K562 (cell line): ENCODE measurements at regions not wholly inside any gene's neighbourhood (a gene's known extent, or its start where the extent isn't known, plus 50 kb on each side); places are given as distances from the start of the nearest gene placed in this dataset.

Source experiments
- ATAC-seq: fragments of 200-7000 bp; cut with Tn5 transposase; 3 replicates; pipeline ENCODE4 v1.9.1; 2020; ENCODE audit warnings: moderate library complexity
- BruUV-seq: library from RNA; stranded (reverse); fragments of 400-500 nt; replicated peaks from 2 replicates; lab custom pipeline; 2021; lab: Mats Ljungman, UMichigan
- CTCF ChIA-PET: fragments of 300-600 bp; formaldehyde crosslinking; extraction: SDS; loops from one replicate; lab custom pipeline; 2021; ENCODE audit warnings: low intra/inter-chr PET ratio; lab: Yijun Ruan, JAX
- POLR2A ChIA-PET: fragments of 300-600, 350-650 bp; sonication (Branson Sonifier 250); formaldehyde crosslinking; extraction: SDS; loops from one replicate; lab custom pipeline; 2021; ENCODE audit warnings: antibody characterized with exemption, inconsistent platforms; lab: Yijun Ruan, JAX
- DNase-seq, 4 experiments: peaks; one replicate each; pipeline versions ENCODE4 v3.0.0 to v3.0.0-alpha.2; 2011 to 2018; ENCODE audit warnings: low spot score in 3 of 4, mixed read lengths in 3 of 4; ENCODE audit errors: extremely low read depth in 1 of 4
- FAIRE-seq: peaks from 2 replicates; lab custom pipeline; 2011; peaks lifted over from hg19 to GRCh38; lab: Jason Lieb, UNC
- H2AFZ ChIP-seq: 2 replicates; pipeline ENCODE4 v1.6.0; 2011; ENCODE audit warnings: low read depth, low read length, control low read depth, inconsistent platforms
- H3K27ac ChIP-seq: fragments of 200-600 bp; 3 replicates; pipeline ENCODE4 v1.8.0; 2011; ENCODE audit warnings: low read depth, mild to moderate bottlenecking, control low read depth, inconsistent platforms, low read length, moderate library complexity, mixed read lengths; ENCODE audit errors: extremely low read depth
- H3K27me3 ChIP-seq, 2 experiments: fragments of 300-600 bp in 1 of 2; 2 replicates in 1 of 2; 3 replicates in 1 of 2; pipeline versions ENCODE4 v1.6.0 to v1.8.0; 2011; ENCODE audit warnings: inconsistent platforms in 2 of 2, low read length in 2 of 2, mild to moderate bottlenecking in 1 of 2, mixed read lengths in 1 of 2, moderate library complexity in 1 of 2; ENCODE audit not compliant: control insufficient read depth in 2 of 2, insufficient read depth in 2 of 2
- H3K36me3 ChIP-seq: fragments of 300-600 bp; 3 replicates; pipeline ENCODE4 v1.8.0; 2011; ENCODE audit warnings: mild to moderate bottlenecking, low read length, inconsistent platforms; ENCODE audit not compliant: control insufficient read depth, insufficient read depth
- H3K4me1 ChIP-seq, 2 experiments: fragments of 200-600 bp in 1 of 2; replicated peaks in 1 of 2; 2 replicates in 1 of 2; 3 replicates in 1 of 2; pipeline versions ENCODE4 v1.5.1 to v1.8.0; 2011; ENCODE audit warnings: inconsistent platforms in 2 of 2, low read length in 2 of 2, mild to moderate bottlenecking in 1 of 2, mixed read lengths in 1 of 2, moderate library complexity in 1 of 2; ENCODE audit not compliant: control insufficient read depth in 2 of 2, insufficient read depth in 2 of 2
- H3K4me2 ChIP-seq: 2 replicates; pipeline ENCODE4 v1.6.1; 2011; ENCODE audit warnings: low read length, control low read depth, inconsistent platforms, mixed read lengths; ENCODE audit not compliant: insufficient read depth
- H3K4me3 ChIP-seq: fragments of 200-600 bp; sonication (generic), shearing (Covaris generic); 2 replicates; pipeline ENCODE4 v1.5.1; 2016; ENCODE audit warnings: control low read depth, inconsistent platforms
- H3K79me2 ChIP-seq: fragments of 200-600 bp; 3 replicates; pipeline ENCODE4 v1.8.0; 2011; ENCODE audit warnings: low read length, inconsistent platforms; ENCODE audit not compliant: control insufficient read depth, insufficient read depth
- H3K9ac ChIP-seq, 2 experiments: 2 replicates each; pipeline versions ENCODE4 v1.6.0 to v1.6.1; 2011; ENCODE audit warnings: low read depth in 2 of 2, low read length in 2 of 2, control low read depth in 1 of 2, inconsistent platforms in 1 of 2, mild to moderate bottlenecking in 1 of 2, mixed read lengths in 1 of 2; ENCODE audit not compliant: insufficient read depth in 1 of 2
- H3K9me1 ChIP-seq: one replicate; pipeline ENCODE4 v1.6.0; 2011; ENCODE audit warnings: inconsistent platforms, mild to moderate bottlenecking, low read length, moderate library complexity; ENCODE audit not compliant: control insufficient read depth, insufficient read depth
- H3K9me3 ChIP-seq: replicated peaks from 2 replicates; pipeline ENCODE4 v1.5.1; 2011; ENCODE audit warnings: low read depth, low read length, inconsistent platforms; ENCODE audit not compliant: control insufficient read depth, insufficient read depth
- H4K20me1 ChIP-seq: replicated peaks from 2 replicates; pipeline ENCODE4 v1.6.1; 2011; ENCODE audit warnings: low read length, inconsistent platforms, mixed read lengths; ENCODE audit not compliant: control insufficient read depth, insufficient read depth
- ARNT ChIP-seq, 2 experiments: fragments of 450-650 bp; IDR thresholded peaks; 2 replicates each; pipeline ENCODE4 v1.6.1; 2016; ENCODE audit warnings: mild to moderate bottlenecking in 1 of 2
- E2F3 ChIP-seq: fragments of 250-450 bp; sonication (Bioruptor Pico); IDR thresholded peaks from 2 replicates; pipeline ENCODE4 v1.4.0; 2020; ENCODE audit warnings: mild to moderate bottlenecking
- GATAD2A ChIP-seq: fragments of 450-650 bp; IDR thresholded peaks from 2 replicates; pipeline ENCODE4 v1.6.1; 2017
- KDM1A ChIP-seq, 2 experiments: fragments of 450-650 bp; IDR thresholded peaks; 2 replicates each; pipeline ENCODE4 v1.6.1; 2016; ENCODE audit warnings: mild to moderate bottlenecking in 2 of 2
- KDM4B ChIP-seq, 2 experiments: fragments of 450-650 bp in 1 of 2; sonication (generic) in 1 of 2; IDR thresholded peaks; 2 replicates each; pipeline ENCODE4 v1.6.1; 2016 to 2017; ENCODE audit warnings: borderline replicate concordance in 2 of 2, antibody characterized with exemption in 1 of 2, low read depth in 1 of 2, mild to moderate bottlenecking in 1 of 2
- KDM5B ChIP-seq: fragments of 200-600 bp; sonication (generic); IDR thresholded peaks from 2 replicates; pipeline ENCODE4 v1.6.1; 2012; ENCODE audit warnings: low read depth, mild to moderate bottlenecking, moderate library complexity, low read length, control low read depth, inconsistent platforms; ENCODE audit not compliant: insufficient replicate concordance
- MAZ ChIP-seq, 2 experiments: fragments of 450-650 bp in 1 of 2; sonication (generic) in 1 of 2; formaldehyde crosslinking; IDR thresholded peaks in 1 of 2; conservative IDR thresholded peaks in 1 of 2; 2 replicates each; pipeline versions ENCODE4 v1.4.0 to v1.5.0; 2020; ENCODE audit warnings: mild to moderate bottlenecking in 1 of 2, missing genetic modification reagents in 1 of 2
- MEIS2 ChIP-seq: fragments of 450-650 bp; IDR thresholded peaks from 2 replicates; pipeline ENCODE4 v1.6.1; 2014; ENCODE audit warnings: mild to moderate bottlenecking; ENCODE audit not compliant: partially characterized antibody
- NEUROD1 ChIP-seq: fragments of 150-350 bp; IDR thresholded peaks from 2 replicates; pipeline ENCODE4 v1.6.1; 2014; ENCODE audit warnings: borderline replicate concordance, low read length, low read depth; ENCODE audit not compliant: partially characterized antibody
- RBM34 ChIP-seq: fragments of 200-400 bp; formaldehyde crosslinking; IDR thresholded peaks from 2 replicates; pipeline ENCODE4 v1.6.1; 2018; ENCODE audit warnings: low read length, borderline replicate concordance; ENCODE audit not compliant: insufficient read depth
- SMC3 ChIP-seq: conservative IDR thresholded peaks from 2 replicates; pipeline ENCODE4 v1.6.1; 2011; ENCODE audit warnings: low read depth, low read length, improper control_type of control experiment; ENCODE audit not compliant: insufficient read depth
- SP2 ChIP-seq: IDR thresholded peaks from 2 replicates; pipeline ENCODE4 v1.6.1; 2011; ENCODE audit warnings: mild to moderate bottlenecking, low read depth, low read length, moderate library complexity; ENCODE audit not compliant: poor library complexity, severe bottlenecking; ENCODE audit errors: extremely low read depth
- SRSF7 ChIP-seq: fragments of 200-400 bp; formaldehyde crosslinking; optimal IDR thresholded peaks from 2 replicates; pipeline ENCODE3; 2017; ENCODE audit warnings: mild to moderate bottlenecking, low read depth, low read length
- U2AF2 ChIP-seq: fragments of 200-400 bp; formaldehyde crosslinking; optimal IDR thresholded peaks from 2 replicates; pipeline ENCODE3; 2017; ENCODE audit warnings: low read depth, mild to moderate bottlenecking, low read length
- ZFPM2 ChIP-seq: fragments of 250-450 bp; sonication (Bioruptor Pico); IDR thresholded peaks from 2 replicates; pipeline ENCODE4 v1.5.1; 2022; ENCODE audit warnings: mild to moderate bottlenecking
- ZNF217 ChIP-seq: sonication (generic); formaldehyde crosslinking; IDR thresholded peaks from 2 replicates; pipeline ENCODE4 v1.8.0; 2022; ENCODE audit warnings: mild to moderate bottlenecking, missing genetic modification reagents
- ZNF707 ChIP-seq: fragments of 250-450 bp; sonication (Bioruptor Pico); conservative IDR thresholded peaks from 2 replicates; pipeline ENCODE4 v1.8.0; 2022; ENCODE audit warnings: inconsistent platforms, mild to moderate bottlenecking, moderate library complexity
- WGBS: fragments of 100-300 bp; shearing (Covaris generic); methylation state at CpG from one replicate; pipeline ENCODE4 v1.1.6; 2016; ENCODE audit warnings: low coverage, mixed read lengths; ENCODE audit not compliant: insufficient coverage; ENCODE audit errors: missing lambda C conversion rate; 5-methylcytosine and 5-hydroxymethylcytosine counted together
- in situ Hi-C: fragments of 300-500 bp; cut with MboI; formaldehyde crosslinking; loops from 4 replicates; pipeline ENCODE4 v1.15.0; 2018; ENCODE audit warnings: inconsistent platforms, mixed read lengths
- intact Hi-C: fragments of 100-400 bp; cut with micrococcal nuclease; formaldehyde crosslinking; loops from 2 replicates; pipeline ENCODE4 v1.14.2; 2022
- TF ChIP-seq, protein P1 (sequence below): fragments of 450-650 bp; conservative IDR thresholded peaks from 2 replicates; pipeline ENCODE4 v1.6.1; 2016; ENCODE audit warnings: missing genetic modification characterization, low read depth, mild to moderate bottlenecking, missing compliant biosample characterization, moderate library complexity
- TF ChIP-seq, protein P2 (sequence below): fragments of 250-450 bp; sonication (Bioruptor Pico); IDR thresholded peaks from 2 replicates; pipeline ENCODE4 v1.8.0; 2022; ENCODE audit warnings: inconsistent platforms, mild to moderate bottlenecking, moderate library complexity, borderline replicate concordance
- TF ChIP-seq, protein P3 (sequence below): sonication (generic); formaldehyde crosslinking; IDR thresholded peaks from 2 replicates; pipeline ENCODE4 v1.5.0; 2020; ENCODE audit warnings: missing genetic modification reagents

DNA sequence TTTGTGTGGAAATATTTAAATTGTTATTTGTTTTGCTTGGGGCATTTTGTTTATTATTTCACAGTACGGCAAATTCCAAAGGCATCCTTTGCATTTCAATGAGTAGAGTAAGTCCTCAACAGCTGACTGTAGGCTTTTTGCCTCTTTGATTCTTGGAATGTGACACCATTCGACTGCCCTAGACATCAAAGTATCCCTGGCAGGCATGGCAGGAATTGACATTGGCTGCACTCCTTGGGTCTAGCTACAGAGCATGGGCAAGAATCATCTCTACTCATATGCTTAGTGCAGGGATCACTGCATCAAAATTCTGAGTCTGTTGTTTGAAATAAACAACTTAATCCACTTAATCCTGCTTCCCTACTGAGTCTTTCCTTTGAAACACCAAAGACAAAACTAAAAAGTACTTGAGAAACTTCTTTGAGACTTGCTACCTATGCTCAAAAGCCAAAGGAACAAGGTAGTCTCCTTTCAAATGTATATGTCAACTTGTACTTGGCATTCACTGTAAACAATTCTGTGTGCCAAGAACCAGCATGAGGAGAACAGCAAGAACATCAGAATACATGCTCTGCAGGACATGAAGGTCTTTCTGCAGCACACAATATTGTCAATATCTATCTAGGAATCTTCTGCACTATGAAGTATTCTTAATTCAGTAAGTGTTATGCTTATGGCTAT lies 1569.0 kb upstream of the FLRT2 start:
- intact Hi-C loops = no loop called here
- no peaks in the 10 kb centered on the region for H3K79me2 ChIP-seq
- WGBS = 7% methylated on average over 2 of the region's 2 CpGs
- no peak for ATAC-seq
- no peaks in the 10 kb centered on the region for H3K4me1 ChIP-seq
- CTCF ChIA-PET = no interaction called here
- no peaks in the 10 kb centered on the region for H3K27me3 ChIP-seq
- no peak overlapping the region for H3K4me3 ChIP-seq
- H3K36me3 ChIP-seq = no peaks in the 10 kb centered on the region
- H2AFZ ChIP-seq = no peak overlapping the region
- H3K9me1 ChIP-seq = no peaks in the 10 kb centered on the region
- in situ Hi-C loops = no loop called here
- no peak overlapping the region for H3K4me2 ChIP-seq
- no peak overlapping the region for H3K27ac ChIP-seq
- no TSS peak for BruUV-seq
- TF ChIP-seq ZFPM2 (no peak), SRSF7 (no peak), MAZ (CRISPR knock-in tag; conservative IDR thresholded peaks at IDR 0.05 in 1 of 2, IDR thresholded peaks at IDR 0.05 in 1 of 2) (no peak), RBM34 (no peak), NEUROD1 (no peak), MEIS2 (no peak), GATAD2A (no peak), KDM1A (IDR thresholded peaks at IDR 0.05) (no peak), ARNT (IDR thresholded peaks at IDR 0.05) (no peak), SMC3 (no peak), E2F3 (CRISPR knock-in tag) (no peak), KDM4B (IDR thresholded peaks at IDR 0.05; ENCODE audit: borderline replicate concordance in 2 of 2, low read depth in 1 of 2) (no peak), ZNF707 (CRISPR knock-in tag) (no peak), ZNF217 (no peak), KDM5B (no peak), U2AF2 (no peak), SP2 (no peak)
- TF ChIP-seq, protein P1, sequence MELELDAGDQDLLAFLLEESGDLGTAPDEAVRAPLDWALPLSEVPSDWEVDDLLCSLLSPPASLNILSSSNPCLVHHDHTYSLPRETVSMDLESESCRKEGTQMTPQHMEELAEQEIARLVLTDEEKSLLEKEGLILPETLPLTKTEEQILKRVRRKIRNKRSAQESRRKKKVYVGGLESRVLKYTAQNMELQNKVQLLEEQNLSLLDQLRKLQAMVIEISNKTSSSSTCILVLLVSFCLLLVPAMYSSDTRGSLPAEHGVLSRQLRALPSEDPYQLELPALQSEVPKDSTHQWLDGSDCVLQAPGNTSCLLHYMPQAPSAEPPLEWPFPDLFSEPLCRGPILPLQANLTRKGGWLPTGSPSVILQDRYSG = no peak
- TF ChIP-seq, protein P2, sequence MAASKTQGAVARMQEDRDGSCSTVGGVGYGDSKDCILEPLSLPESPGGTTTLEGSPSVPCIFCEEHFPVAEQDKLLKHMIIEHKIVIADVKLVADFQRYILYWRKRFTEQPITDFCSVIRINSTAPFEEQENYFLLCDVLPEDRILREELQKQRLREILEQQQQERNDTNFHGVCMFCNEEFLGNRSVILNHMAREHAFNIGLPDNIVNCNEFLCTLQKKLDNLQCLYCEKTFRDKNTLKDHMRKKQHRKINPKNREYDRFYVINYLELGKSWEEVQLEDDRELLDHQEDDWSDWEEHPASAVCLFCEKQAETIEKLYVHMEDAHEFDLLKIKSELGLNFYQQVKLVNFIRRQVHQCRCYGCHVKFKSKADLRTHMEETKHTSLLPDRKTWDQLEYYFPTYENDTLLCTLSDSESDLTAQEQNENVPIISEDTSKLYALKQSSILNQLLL (CRISPR knock-in tag) = no peak
- TF ChIP-seq, protein P3, sequence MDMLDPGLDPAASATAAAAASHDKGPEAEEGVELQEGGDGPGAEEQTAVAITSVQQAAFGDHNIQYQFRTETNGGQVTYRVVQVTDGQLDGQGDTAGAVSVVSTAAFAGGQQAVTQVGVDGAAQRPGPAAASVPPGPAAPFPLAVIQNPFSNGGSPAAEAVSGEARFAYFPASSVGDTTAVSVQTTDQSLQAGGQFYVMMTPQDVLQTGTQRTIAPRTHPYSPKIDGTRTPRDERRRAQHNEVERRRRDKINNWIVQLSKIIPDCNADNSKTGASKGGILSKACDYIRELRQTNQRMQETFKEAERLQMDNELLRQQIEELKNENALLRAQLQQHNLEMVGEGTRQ (CRISPR knock-in tag) = no peak
- FAIRE-seq = no peak
- POLR2A ChIA-PET = no interaction called here
- H3K9me3 ChIP-seq = no peaks in the 10 kb centered on the region
- H3K9ac ChIP-seq = no peak overlapping the region
- DNase-seq = no peak
- no peaks in the 10 kb centered on the region for H4K20me1 ChIP-seq
